GM19452 (cell line): ENCODE measurements at regions not wholly inside any gene's neighbourhood (a gene's known extent, or its start where the extent isn't known, plus 50 kb on each side); places are given as distances from the start of the nearest gene placed in this dataset.
"Not testable (repeated sequence)": the region's sequence is repeated elsewhere in the genome, so short reads cannot be mapped to it uniquely, and the experiment has no call there.

Experiments
- ATAC-seq: cut with Tn5 transposase; IDR thresholded peaks from one replicate; pipeline ENCODE4 v1.9.1; 2021; ENCODE audit not compliant: unreplicated experiment

DNA sequence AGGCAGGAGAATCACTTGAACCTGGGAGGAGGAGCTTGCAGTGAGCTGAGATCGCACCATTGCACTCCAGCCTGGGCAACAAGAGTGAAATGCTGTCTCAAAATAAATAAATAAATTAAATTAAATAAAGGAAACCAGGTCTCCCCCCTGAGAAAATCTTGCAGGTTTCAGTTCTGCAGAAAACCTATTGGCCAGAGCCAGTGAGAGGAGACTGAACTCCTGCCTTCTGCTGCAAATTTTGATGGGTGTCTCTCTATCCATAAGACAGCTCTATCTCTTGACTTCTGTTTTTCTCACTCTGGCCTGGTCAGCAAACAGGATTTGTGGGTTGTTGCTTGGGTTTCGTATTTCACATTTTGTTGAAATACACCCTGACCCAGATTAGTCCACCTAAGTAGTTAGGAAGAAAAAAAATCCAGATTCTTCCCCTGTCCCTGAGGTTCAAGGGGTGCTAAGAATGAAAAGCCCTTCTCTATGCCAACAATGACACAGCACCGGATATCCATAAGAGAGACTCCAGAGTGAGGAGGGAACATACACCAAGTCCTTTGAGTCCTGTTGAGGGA is 86.7 kb upstream of the MAP4K4 start:
- no peak for ATAC-seq

DNA sequence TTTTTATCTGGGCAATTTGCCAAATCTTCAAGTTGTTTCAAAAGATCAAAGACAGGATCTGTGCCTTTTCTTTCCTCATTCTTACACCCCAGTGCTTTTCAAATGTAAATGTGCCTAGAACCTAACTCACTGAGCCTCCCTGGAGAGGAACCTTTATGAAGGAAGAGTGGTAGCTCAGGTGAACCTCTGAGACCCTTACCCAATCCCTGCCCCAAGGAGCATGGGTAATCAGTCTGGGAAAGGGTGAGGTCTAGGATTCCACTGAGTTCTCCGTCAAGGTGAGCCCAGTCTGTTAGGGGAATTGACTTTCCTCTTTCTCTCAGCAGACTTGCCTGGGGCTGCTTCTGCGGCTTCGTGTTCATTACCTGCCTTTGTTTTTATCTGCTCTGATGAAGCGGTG is 88.1 kb upstream of the MAP4K4 start:
- no peak for ATAC-seq

- ATAC-seq: no peak
Observed at GRCh38 chr2:101608408-101609310, 88.8 kb upstream of the MAP4K4 start.

DNA sequence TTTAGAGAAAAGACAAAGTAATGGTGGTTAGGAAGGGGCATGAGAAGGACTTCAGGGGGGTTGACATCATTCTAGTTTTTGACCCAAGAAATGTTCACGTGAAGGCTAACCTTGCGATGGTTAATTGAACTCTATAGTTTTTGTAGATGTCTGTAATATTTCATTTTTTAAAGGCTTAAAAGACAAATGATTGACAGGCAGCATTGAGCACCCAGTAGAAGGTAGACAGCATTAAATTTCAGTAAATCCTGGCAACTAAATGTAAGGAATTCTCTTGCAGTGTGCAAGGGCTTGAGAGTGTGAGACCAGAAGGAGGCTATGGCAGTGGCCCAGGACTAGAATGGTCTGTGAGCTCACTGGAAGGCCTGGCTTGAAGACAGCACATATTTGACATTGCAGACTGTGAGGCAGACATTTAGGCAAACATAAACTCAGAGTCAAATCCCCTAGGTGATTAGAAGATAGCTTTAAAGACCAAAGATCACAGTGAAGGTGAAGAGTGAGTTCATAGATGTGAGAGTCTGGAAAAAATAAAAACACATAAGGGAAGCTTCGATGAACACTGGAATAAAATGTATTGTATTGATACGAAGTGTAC is 100.1 kb upstream of the MAP4K4 start:
- ATAC-seq: no peak

- ATAC-seq: no peak
Observed at GRCh38 chr2:101596333-101596732, 101.2 kb upstream of the MAP4K4 start.

DNA sequence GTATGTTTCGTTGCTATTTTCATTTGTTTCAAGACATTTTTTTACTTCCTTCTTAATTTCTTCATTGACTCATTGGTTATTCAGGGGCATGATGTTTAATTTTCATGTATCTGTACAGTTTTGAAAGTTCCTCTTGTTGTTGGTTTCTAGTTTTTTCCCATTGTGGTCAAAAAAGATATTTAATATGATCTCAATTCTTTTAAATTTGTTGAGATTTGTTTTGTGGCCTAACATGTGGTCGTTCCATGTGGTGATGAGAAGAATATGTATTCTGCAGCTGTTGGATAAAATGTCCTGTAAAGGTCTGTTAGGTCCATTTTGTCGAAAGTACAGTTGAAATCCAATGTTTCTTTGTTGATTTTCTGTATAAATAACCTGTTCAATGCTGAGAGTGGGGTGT is 110.3 kb upstream of the MAP4K4 start:
- no peak for ATAC-seq

GRCh38 chr2:101583861-101584260 is 108.9 kb upstream of the RFX8 start:
- no peak for ATAC-seq

GRCh38 chr2:101581675-101582299 is 106.9 kb upstream of the RFX8 start:
- no peak for ATAC-seq

- ATAC-seq: no peak
Observed at GRCh38 chr2:101580528-101580927, 105.6 kb upstream of the RFX8 start.

- no peak for ATAC-seq
Observed at GRCh38 chr2:101578671-101579070, 103.8 kb upstream of the RFX8 start.

- ATAC-seq: not testable (repeated sequence)
Observed at GRCh38 chr2:101578135-101578534, 103.2 kb upstream of the RFX8 start.

DNA sequence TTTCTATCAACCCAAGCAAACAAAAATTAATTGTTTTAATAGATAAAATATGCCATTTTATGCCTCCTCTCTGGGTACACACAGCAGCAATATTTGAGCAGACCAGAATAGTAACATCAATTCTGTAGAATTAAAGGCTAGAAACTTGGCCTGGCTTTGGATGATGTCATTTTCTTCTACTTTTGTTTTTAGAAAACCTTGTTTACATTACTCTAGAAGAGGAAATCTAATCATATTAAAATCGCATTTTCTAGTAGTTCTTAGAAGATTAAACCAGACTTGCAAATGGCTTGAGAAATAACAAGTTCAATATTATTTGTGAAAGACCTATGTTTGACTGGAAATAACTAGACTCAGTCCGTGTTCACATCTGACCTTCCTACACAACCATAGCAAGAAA is 102.3 kb upstream of the RFX8 start:
- no peak for ATAC-seq

GRCh38 chr2:101574622-101575021 is 99.7 kb upstream of the RFX8 start:
- ATAC-seq: no peak

- no peak for ATAC-seq
Observed at GRCh38 chr2:101571951-101572350, 97.0 kb upstream of the RFX8 start.

DNA sequence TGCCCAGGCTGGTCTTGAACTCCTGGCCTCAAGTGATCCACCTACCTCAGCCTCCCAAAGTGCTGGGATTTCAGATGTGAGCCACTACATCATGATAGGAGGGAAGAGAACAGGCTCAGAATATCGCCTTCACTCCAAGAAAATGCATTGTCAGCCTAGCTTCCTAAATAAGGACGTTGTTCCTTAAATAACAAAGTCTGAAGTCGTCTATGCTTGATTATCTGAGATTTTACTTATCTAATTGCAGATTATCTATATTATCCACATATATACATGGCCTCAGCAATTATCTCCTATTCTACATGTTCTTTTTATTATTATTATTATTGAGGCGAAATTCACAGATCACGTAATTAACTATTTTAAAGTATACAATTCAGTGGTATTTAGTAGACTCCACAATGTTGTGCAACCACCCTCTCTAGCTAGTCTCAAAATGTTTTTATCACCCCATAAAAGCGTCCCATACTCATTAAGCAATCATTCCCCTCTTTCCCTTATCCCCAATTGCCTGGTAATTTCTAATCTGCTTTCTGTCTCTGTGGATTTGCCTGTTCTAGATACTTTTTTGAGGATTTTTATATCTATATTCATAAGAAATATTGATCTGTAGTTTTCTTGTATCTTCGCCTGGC is 95.1 kb upstream of the RFX8 start:
- ATAC-seq: no peak

GRCh38 chr2:101568969-101569368 is 94.1 kb upstream of the RFX8 start:
- ATAC-seq: no peak

GRCh38 chr2:101566632-101567228 is 91.8 kb upstream of the RFX8 start:
- ATAC-seq: no peak

GRCh38 chr2:101563849-101564248 is 88.9 kb upstream of the RFX8 start:
- no peak for ATAC-seq

DNA sequence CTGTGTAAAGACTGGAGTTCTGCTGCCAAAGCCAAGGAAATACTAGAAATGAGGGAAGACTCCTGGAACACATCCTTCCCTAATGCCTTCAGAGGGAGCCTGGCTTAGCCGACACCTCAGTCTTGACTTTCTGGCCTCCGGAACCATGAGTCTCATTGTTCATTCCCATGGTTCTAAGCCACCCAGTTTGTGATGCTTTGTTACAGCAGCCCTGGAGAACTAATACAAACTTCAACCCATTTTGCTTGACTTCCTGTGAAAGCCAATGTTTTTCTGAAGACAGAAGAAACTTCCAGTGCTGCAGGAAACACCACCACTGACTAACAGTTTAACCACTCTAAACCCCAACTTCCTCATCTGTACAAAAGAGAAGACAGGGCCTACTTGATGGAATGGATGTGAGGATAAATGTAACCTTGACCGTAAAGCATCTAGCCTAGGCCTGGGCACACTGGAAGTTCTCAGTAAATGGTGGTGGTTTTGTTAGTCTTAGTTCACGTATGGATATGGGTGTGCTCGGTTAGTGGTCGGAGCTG is 85.9 kb upstream of the RFX8 start:
- no peak for ATAC-seq

DNA sequence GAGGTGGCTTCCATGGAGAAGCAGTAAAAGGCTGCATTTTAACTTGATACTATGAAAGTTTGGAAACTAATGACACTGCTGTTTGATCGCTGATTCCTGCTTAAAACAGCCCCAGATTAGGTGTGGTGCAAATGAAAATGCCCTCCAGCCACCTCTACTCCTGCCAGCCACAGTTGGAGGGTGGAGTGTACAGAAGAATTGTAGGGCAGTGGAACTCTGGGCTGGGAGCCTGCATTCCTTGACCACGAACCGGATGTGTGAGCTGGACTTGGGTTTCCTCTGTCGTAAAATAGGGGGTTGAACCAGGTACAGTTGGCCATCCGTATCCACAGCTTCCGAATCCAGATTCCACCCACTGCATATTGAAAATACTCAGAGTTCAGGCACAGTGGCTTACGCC is 84.6 kb upstream of the RFX8 start:
- no peak for ATAC-seq
